ENCODE measurements at regions not wholly inside any gene's neighbourhood (a gene's known extent, or its start where the extent isn't known, plus 50 kb on each side); places are given as distances from the start of the nearest gene placed in this dataset.

- intact Hi-C loops (cut with DNase I) = no loop called here
- no peak for TF ChIP-seq CTCF (IDR thresholded peaks at IDR 0.05)
These were observed 172.3 kb upstream of the HTR2A start for GRCh38 chr13:47069133-47069532.

GRCh38 chr13:47067306-47067705, 170.5 kb upstream of the HTR2A start:
- Histone ChIP-seq H3K27me3 (no peaks in the 10 kb centered on the region), H3K4me1 (no peaks in the 10 kb centered on the region), H3K36me3 (no peaks in the 10 kb centered on the region), H3K4me3 (no peak overlapping the region), H3K27ac (no peak overlapping the region), H3K9me3 (peaks cover 0 to 6% of the 10 kb centered on the region in 2 donors)
- intact Hi-C loops (cut with DNase I) = no loop called here
- no peak for DNase-seq (ENCODE audit: low spot score in 2 of 2)
- no peak for TF ChIP-seq CTCF (IDR thresholded peaks at IDR 0.05)

More at GRCh38 chr13:47069133-47069532, 172.3 kb upstream of the HTR2A start:
- no peak for DNase-seq (ENCODE audit: low spot score in 2 of 2)
- H3K27me3 ChIP-seq = no peaks in the 10 kb centered on the region
- no peaks in the 10 kb centered on the region for H3K4me1 ChIP-seq
- H3K27ac ChIP-seq = no peak overlapping the region
- no peaks in the 10 kb centered on the region for H3K36me3 ChIP-seq
- H3K4me3 ChIP-seq = no peak overlapping the region
- peaks cover 4 to 6% of the 10 kb centered on the region in 2 donors for H3K9me3 ChIP-seq

- no peak for TF ChIP-seq CTCF (IDR thresholded peaks at IDR 0.05)
- no peak for DNase-seq (ENCODE audit: low spot score in 2 of 2)
- Histone ChIP-seq H3K36me3 (no peaks in the 10 kb centered on the region), H3K27ac (no peak overlapping the region), H3K4me1 (no peaks in the 10 kb centered on the region), H3K9me3 (peaks cover 0 to 8% of the 10 kb centered on the region in 2 donors), H3K27me3 (no peaks in the 10 kb centered on the region), H3K4me3 (no peak overlapping the region)
- intact Hi-C loops (cut with DNase I) = no loop called here
These were observed 169.4 kb upstream of the HTR2A start for GRCh38 chr13:47066226-47066625.

GRCh38 chr13:47064381-47064780, 167.5 kb upstream of the HTR2A start:
- Histone ChIP-seq H3K27me3 (no peaks in the 10 kb centered on the region), H3K4me1 (no peaks in the 10 kb centered on the region), H3K27ac (no peak overlapping the region), H3K9me3 (peaks cover 0 to 15% of the 10 kb centered on the region in 2 donors), H3K4me3 (no peak overlapping the region), H3K36me3 (no peaks in the 10 kb centered on the region)
- DNase-seq (ENCODE audit: low spot score in 2 of 2) = no peak
- TF ChIP-seq CTCF (IDR thresholded peaks at IDR 0.05) = no peak
- intact Hi-C loops (cut with DNase I) = no loop called here

GRCh38 chr13:47049276-47049989, 152.6 kb upstream of the HTR2A start:
- Histone ChIP-seq H3K4me3 (no peak overlapping the region), H3K36me3 (no peaks in the 10 kb centered on the region), H3K27ac (no peak overlapping the region), H3K9me3 (no peaks in the 10 kb centered on the region), H3K27me3 (no peaks in the 10 kb centered on the region), H3K4me1 (no peaks in the 10 kb centered on the region)
- no peak for TF ChIP-seq CTCF (IDR thresholded peaks at IDR 0.05)
- intact Hi-C loops (cut with DNase I) = no loop called here
- DNase-seq (ENCODE audit: low spot score in 2 of 2) = no peak
